ENCODE measurements at regions not wholly inside any gene's neighbourhood (a gene's known extent, or its start where the extent isn't known, plus 50 kb on each side); places are given as distances from the start of the nearest gene placed in this dataset.
"Not testable (repeated sequence)": the region's sequence is repeated elsewhere in the genome, so short reads cannot be mapped to it uniquely, and the experiment has no call there.

DNA sequence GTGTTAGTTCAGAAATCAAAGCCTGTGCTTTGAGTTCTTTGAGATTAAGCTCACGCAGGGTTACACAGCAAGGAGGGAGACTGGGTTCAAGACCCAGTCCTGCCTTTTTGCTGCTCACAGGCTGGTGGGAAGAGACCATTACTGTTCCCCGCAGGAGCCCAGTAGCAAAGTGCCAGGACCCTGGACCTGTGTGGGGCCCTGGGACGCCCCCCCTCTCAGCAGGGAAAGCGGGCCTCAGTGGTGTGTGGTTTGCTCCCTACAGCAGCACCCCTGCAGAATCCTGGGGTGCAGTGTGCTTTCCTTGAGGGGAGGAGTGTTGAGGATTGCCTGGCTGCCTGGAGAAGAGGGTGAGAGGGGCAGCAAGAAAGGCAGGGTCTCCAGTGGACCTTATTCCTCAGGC lies 231.1 kb downstream of the POTEH start:
- TF ChIP-seq, protein P1, sequence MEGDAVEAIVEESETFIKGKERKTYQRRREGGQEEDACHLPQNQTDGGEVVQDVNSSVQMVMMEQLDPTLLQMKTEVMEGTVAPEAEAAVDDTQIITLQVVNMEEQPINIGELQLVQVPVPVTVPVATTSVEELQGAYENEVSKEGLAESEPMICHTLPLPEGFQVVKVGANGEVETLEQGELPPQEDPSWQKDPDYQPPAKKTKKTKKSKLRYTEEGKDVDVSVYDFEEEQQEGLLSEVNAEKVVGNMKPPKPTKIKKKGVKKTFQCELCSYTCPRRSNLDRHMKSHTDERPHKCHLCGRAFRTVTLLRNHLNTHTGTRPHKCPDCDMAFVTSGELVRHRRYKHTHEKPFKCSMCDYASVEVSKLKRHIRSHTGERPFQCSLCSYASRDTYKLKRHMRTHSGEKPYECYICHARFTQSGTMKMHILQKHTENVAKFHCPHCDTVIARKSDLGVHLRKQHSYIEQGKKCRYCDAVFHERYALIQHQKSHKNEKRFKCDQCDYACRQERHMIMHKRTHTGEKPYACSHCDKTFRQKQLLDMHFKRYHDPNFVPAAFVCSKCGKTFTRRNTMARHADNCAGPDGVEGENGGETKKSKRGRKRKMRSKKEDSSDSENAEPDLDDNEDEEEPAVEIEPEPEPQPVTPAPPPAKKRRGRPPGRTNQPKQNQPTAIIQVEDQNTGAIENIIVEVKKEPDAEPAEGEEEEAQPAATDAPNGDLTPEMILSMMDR (IDR thresholded peaks at IDR 0.05): not testable (repeated sequence)
- TF ChIP-seq POLR2A (IDR thresholded peaks at IDR 0.05): not testable (repeated sequence)
